Thyroid gland (tissue), 4 donors: ENCODE measurements at regions not wholly inside any gene's neighbourhood (a gene's known extent, or its start where the extent isn't known, plus 50 kb on each side); places are given as distances from the start of the nearest gene placed in this dataset.

ENCODE experiments used
- POLR2A ChIP-seq, 2 donors: fragments of 450-650 bp; IDR thresholded peaks; one replicate each; pipeline ENCODE4 v1.6.1; 2017; ENCODE audit warnings: antibody characterized with exemption in 2 of 2, mild to moderate bottlenecking in 2 of 2, moderate library complexity in 1 of 2
- TF ChIP-seq, protein P1 (sequence below), 6 experiments: fragments of 200-600 bp in 3 of 6; fragments of 450-650 bp in 3 of 6; sonication (generic) in 3 of 6; IDR thresholded peaks; one replicate each; pipeline ENCODE4 v1.5.1; 2016 to 2019; ENCODE audit warnings: antibody characterized with exemption in 6 of 6, mild to moderate bottlenecking in 2 of 6, inconsistent platforms in 1 of 6, moderate library complexity in 1 of 6

- TF ChIP-seq, protein P1, sequence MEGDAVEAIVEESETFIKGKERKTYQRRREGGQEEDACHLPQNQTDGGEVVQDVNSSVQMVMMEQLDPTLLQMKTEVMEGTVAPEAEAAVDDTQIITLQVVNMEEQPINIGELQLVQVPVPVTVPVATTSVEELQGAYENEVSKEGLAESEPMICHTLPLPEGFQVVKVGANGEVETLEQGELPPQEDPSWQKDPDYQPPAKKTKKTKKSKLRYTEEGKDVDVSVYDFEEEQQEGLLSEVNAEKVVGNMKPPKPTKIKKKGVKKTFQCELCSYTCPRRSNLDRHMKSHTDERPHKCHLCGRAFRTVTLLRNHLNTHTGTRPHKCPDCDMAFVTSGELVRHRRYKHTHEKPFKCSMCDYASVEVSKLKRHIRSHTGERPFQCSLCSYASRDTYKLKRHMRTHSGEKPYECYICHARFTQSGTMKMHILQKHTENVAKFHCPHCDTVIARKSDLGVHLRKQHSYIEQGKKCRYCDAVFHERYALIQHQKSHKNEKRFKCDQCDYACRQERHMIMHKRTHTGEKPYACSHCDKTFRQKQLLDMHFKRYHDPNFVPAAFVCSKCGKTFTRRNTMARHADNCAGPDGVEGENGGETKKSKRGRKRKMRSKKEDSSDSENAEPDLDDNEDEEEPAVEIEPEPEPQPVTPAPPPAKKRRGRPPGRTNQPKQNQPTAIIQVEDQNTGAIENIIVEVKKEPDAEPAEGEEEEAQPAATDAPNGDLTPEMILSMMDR (IDR thresholded peaks at IDR 0.05) = no peak
- no peak for TF ChIP-seq POLR2A (IDR thresholded peaks at IDR 0.05)
Observed at GRCh38 chr6:3593161-3593560, 136.3 kb upstream of the SLC22A23 start.
